ENCODE measurements at regions not wholly inside any gene's neighbourhood (a gene's known extent, or its start where the extent isn't known, plus 50 kb on each side); places are given as distances from the start of the nearest gene placed in this dataset.

- Mint-ChIP-seq H3K36me3 (ENCODE audit: low read depth) (no peaks in the 10 kb centered on the region), H3K4me1 (ENCODE audit: low read depth) (no peaks in the 10 kb centered on the region), H3K9me3 (no peaks in the 10 kb centered on the region), H3K4me3 (no peak overlapping the region), H3K27ac (no peak overlapping the region), H3K27me3 (no peaks in the 10 kb centered on the region)
- POLR2A ChIA-PET, result no interaction called here
- CTCF ChIA-PET, result interaction anchor here (0.9 kb wide), 1 partner anchor 606 kb away, joined by 3 read pairs; no protein-coding TSS in a partner anchor
- DNase-seq, result no peak
- no peak for TF ChIP-seq CTCF (IDR thresholded peaks at IDR 0.05)
- intact Hi-C loops (cut with micrococcal nuclease), result no loop called here
- ATAC-seq, result no peak
Observed at GRCh38 chr11:31960126-31960525, 130.7 kb upstream of the RCN1 start.

GRCh38 chr11:31959716-31960115 is 131.2 kb upstream of the RCN1 start:
- intact Hi-C loops (cut with micrococcal nuclease), result loop anchor here (5.0 kb wide), 1 partner anchor 717 kb away; no protein-coding TSS in a partner anchor
- no peaks in the 10 kb centered on the region for H3K36me3 Mint-ChIP-seq (ENCODE audit: low read depth)
- no peak overlapping the region for H3K27ac Mint-ChIP-seq
- no peaks in the 10 kb centered on the region for H3K4me1 Mint-ChIP-seq (ENCODE audit: low read depth)
- no peak for TF ChIP-seq CTCF (IDR thresholded peaks at IDR 0.05)
- no peak for ATAC-seq
- ChIA-PET CTCF (interaction anchor here (0.9 kb wide), 1 partner anchor 605 kb away, joined by 3 read pairs; no protein-coding TSS in a partner anchor), POLR2A (no interaction called here)
- no peaks in the 10 kb centered on the region for H3K9me3 Mint-ChIP-seq
- no peak for DNase-seq
- H3K4me3 Mint-ChIP-seq, result no peak overlapping the region
- H3K27me3 Mint-ChIP-seq, result no peaks in the 10 kb centered on the region

GRCh38 chr11:31958076-31958735 is 132.7 kb upstream of the RCN1 start:
- DNase-seq, result peak; percentile 77
- no peaks in the 10 kb centered on the region for H3K4me1 Mint-ChIP-seq (ENCODE audit: low read depth)
- no peaks in the 10 kb centered on the region for H3K27me3 Mint-ChIP-seq
- ATAC-seq, result peak; percentile 55
- intact Hi-C loops (cut with micrococcal nuclease), result loop anchor here (1.0 to 5.0 kb wide), 2 partner anchors 561 to 716 kb away; no protein-coding TSS in a partner anchor
- TF ChIP-seq CTCF (IDR thresholded peaks at IDR 0.05), result peak; percentile 70
- no peak overlapping the region for H3K4me3 Mint-ChIP-seq
- no peak overlapping the region for H3K27ac Mint-ChIP-seq
- CTCF ChIA-PET, result interaction anchor here (0.6 to 3.5 kb wide), 42 partner anchors 8 to 851 kb away, joined by 3 to 38 read pairs (median 4); no protein-coding TSS in a partner anchor
- no peaks in the 10 kb centered on the region for H3K36me3 Mint-ChIP-seq (ENCODE audit: low read depth)
- no peaks in the 10 kb centered on the region for H3K9me3 Mint-ChIP-seq
- POLR2A ChIA-PET, result no interaction called here

- H3K9me3 Mint-ChIP-seq, result no peaks in the 10 kb centered on the region
- no peaks in the 10 kb centered on the region for H3K4me1 Mint-ChIP-seq (ENCODE audit: low read depth)
- ATAC-seq, result no peak
- ChIA-PET CTCF (interaction anchor here (0.7 to 3.5 kb wide), 34 partner anchors 8 to 851 kb away, joined by 3 to 38 read pairs (median 5); no protein-coding TSS in a partner anchor), POLR2A (no interaction called here)
- no peaks in the 10 kb centered on the region for H3K36me3 Mint-ChIP-seq (ENCODE audit: low read depth)
- H3K4me3 Mint-ChIP-seq, result no peak overlapping the region
- no peak for DNase-seq
- no peak for TF ChIP-seq CTCF (IDR thresholded peaks at IDR 0.05)
- H3K27me3 Mint-ChIP-seq, result peaks cover 2% of the 10 kb centered on the region
- no peak overlapping the region for H3K27ac Mint-ChIP-seq
- intact Hi-C loops (cut with micrococcal nuclease), result loop anchor here (1.0 to 5.0 kb wide), 2 partner anchors 560 to 715 kb away; no protein-coding TSS in a partner anchor
Observed at GRCh38 chr11:31957674-31958073, 133.2 kb upstream of the RCN1 start.

DNA sequence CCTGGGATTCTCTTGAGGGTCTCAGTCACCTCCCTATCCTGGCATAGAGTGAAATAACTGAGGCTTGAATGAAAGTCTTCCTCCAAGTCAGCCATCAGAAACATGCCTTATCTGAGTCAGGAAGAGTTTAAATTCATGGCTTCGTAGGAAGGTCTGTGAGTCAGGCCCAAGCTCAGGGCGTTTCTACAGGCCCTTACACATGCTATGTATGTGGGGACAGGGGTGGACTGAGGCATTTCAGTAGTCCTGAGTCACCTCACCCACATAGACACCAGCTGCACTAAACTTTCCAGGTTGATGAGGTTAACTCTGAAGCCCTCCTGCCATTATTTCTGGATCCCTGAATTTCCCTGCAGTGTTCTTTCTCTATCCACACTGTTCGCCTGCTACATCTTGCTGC is 134.6 kb upstream of the RCN1 start:
- H3K36me3 Mint-ChIP-seq (ENCODE audit: low read depth), result no peaks in the 10 kb centered on the region
- no peak for TF ChIP-seq CTCF (IDR thresholded peaks at IDR 0.05)
- peak; percentile 6 for DNase-seq
- POLR2A ChIA-PET, result no interaction called here
- no peak overlapping the region for H3K27ac Mint-ChIP-seq
- no peaks in the 10 kb centered on the region for H3K9me3 Mint-ChIP-seq
- no peak overlapping the region for H3K4me3 Mint-ChIP-seq
- CTCF ChIA-PET, result interaction anchor here (1.2 to 3.5 kb wide), 4 partner anchors 12 to 719 kb away, joined by 3 to 38 read pairs (median 10); no protein-coding TSS in a partner anchor
- no peaks in the 10 kb centered on the region for H3K4me1 Mint-ChIP-seq (ENCODE audit: low read depth)
- H3K27me3 Mint-ChIP-seq, result peaks cover 6% of the 10 kb centered on the region
- ATAC-seq, result no peak
- intact Hi-C loops (cut with micrococcal nuclease), result loop anchor here (5.0 kb wide), 1 partner anchor 714 kb away; no protein-coding TSS in a partner anchor
